SK-N-SH (cell line): ENCODE measurements at regions not wholly inside any gene's neighbourhood (a gene's known extent, or its start where the extent isn't known, plus 50 kb on each side); places are given as distances from the start of the nearest gene placed in this dataset.

Experiments
- CTCF ChIA-PET: fragments of 300-600, 350-600 bp; formaldehyde crosslinking; extraction: SDS; loops from one replicate; lab custom pipeline; 2021; lab: Yijun Ruan, JAX
- POLR2A ChIA-PET: fragments of 350-600 bp; sonication (Branson Sonifier 250); formaldehyde crosslinking; extraction: SDS; loops from one replicate; lab custom pipeline; 2020; ENCODE audit warnings: antibody characterized with exemption, inconsistent platforms; lab: Yijun Ruan, JAX
- DNase-seq: peaks from one replicate; pipeline ENCODE4 v3.0.0; 2012
- H2AFZ ChIP-seq: fragments of 200-600 bp; sonication (generic); 2 replicates; pipeline ENCODE4 v1.8.1; 2016; ENCODE audit warnings: antibody characterized with exemption, mild to moderate bottlenecking, low read depth
- H3F3A ChIP-seq: fragments of 200-600 bp; sonication (generic); replicated peaks from 2 replicates; pipeline ENCODE3; 2016; ENCODE audit warnings: antibody characterized with exemption, mild to moderate bottlenecking; ENCODE audit not compliant: insufficient read depth
- H3K27ac ChIP-seq, 2 experiments: fragments of 200-500 bp in 1 of 2; fragments of 200-600 bp in 1 of 2; sonication (Bioruptor generic) in 1 of 2; sonication (generic), shearing (Covaris generic) in 1 of 2; 2 replicates each; pipeline versions ENCODE4 v1.5.1 to v1.6.1; 2014 to 2016; ENCODE audit warnings: low read depth in 2 of 2, inconsistent platforms in 1 of 2, low read length in 1 of 2, mild to moderate bottlenecking in 1 of 2, mixed read lengths in 1 of 2
- H3K27me3 ChIP-seq: fragments of 200-600 bp; sonication (generic), shearing (Covaris generic); 2 replicates; pipeline ENCODE4 v1.6.1; 2016; ENCODE audit warnings: mixed run types; ENCODE audit not compliant: insufficient read depth
- H3K36me3 ChIP-seq, 2 experiments: fragments of 200-500 bp in 1 of 2; fragments of 200-600 bp in 1 of 2; sonication (Bioruptor generic) in 1 of 2; sonication (generic) in 1 of 2; replicated peaks in 1 of 2; 2 replicates each; pipeline versions ENCODE3 to v1.5.1; 2014 to 2016; ENCODE audit warnings: low read length in 1 of 2, mild to moderate bottlenecking in 1 of 2; ENCODE audit not compliant: insufficient read depth in 2 of 2, control insufficient read depth in 1 of 2
- H3K4me1 ChIP-seq, 2 experiments: fragments of 200-500 bp in 1 of 2; fragments of 200-600 bp in 1 of 2; sonication (Bioruptor generic) in 1 of 2; sonication (generic), shearing (Covaris generic) in 1 of 2; 2 replicates each; pipeline versions ENCODE4 v1.5.1 to v1.6.1; 2014 to 2016; ENCODE audit warnings: low read depth in 1 of 2, low read length in 1 of 2, mixed run types in 1 of 2; ENCODE audit not compliant: insufficient read depth in 2 of 2, control insufficient read depth in 1 of 2
- H3K4me2 ChIP-seq: fragments of 200-600 bp; sonication (generic), shearing (Covaris generic); 2 replicates; pipeline ENCODE4 v1.6.1; 2017; ENCODE audit warnings: mixed run types
- H3K4me3 ChIP-seq, 2 experiments: fragments of 200-500 bp in 1 of 2; fragments of 200-600 bp in 1 of 2; sonication (Bioruptor generic) in 1 of 2; sonication (generic), shearing (Covaris generic) in 1 of 2; 2 replicates each; pipeline versions ENCODE4 v1.5.1 to v1.8.1; 2014 to 2016; ENCODE audit warnings: low read depth in 2 of 2, inconsistent platforms in 1 of 2, low read length in 1 of 2, mild to moderate bottlenecking in 1 of 2, mixed read lengths in 1 of 2, moderate library complexity in 1 of 2
- H3K79me2 ChIP-seq: fragments of 200-600 bp; sonication (generic); 2 replicates; pipeline ENCODE4 v1.8.1; 2017; ENCODE audit warnings: mild to moderate bottlenecking; ENCODE audit not compliant: insufficient read depth
- H3K9ac ChIP-seq: fragments of 200-600 bp; sonication (generic); 2 replicates; pipeline ENCODE4 v1.6.1; 2017; ENCODE audit warnings: mixed run types
- H3K9me2 ChIP-seq: fragments of 200-600 bp; sonication (generic); 2 replicates; pipeline ENCODE4 v1.6.1; 2017; ENCODE audit warnings: mixed run types
- H3K9me3 ChIP-seq: fragments of 200-600 bp; sonication (generic); 2 replicates; pipeline ENCODE4 v1.6.1; 2017; ENCODE audit warnings: mixed run types, mild to moderate bottlenecking, moderate library complexity
- H4K20me1 ChIP-seq: fragments of 200-600 bp; sonication (generic); 2 replicates; pipeline ENCODE4 v1.6.1; 2017; ENCODE audit warnings: mild to moderate bottlenecking, mixed run types; ENCODE audit not compliant: insufficient read depth
- CHD2 ChIP-seq: fragments of 150-350 bp; IDR thresholded peaks from 2 replicates; pipeline ENCODE4 v1.6.1; 2018; ENCODE audit warnings: low read length; ENCODE audit not compliant: partially characterized antibody
- ELF1 ChIP-seq: IDR thresholded peaks from 2 replicates; pipeline ENCODE4 v1.4.0; 2012
- EZH2phosphoT487 ChIP-seq: fragments of 200-600 bp; sonication (generic); IDR thresholded peaks from 2 replicates; pipeline ENCODE4 v1.6.1; 2017; ENCODE audit warnings: low read depth, mixed run types, mild to moderate bottlenecking, antibody characterized with exemption, moderate library complexity, borderline replicate concordance
- FOSL2 ChIP-seq: IDR thresholded peaks from 2 replicates; pipeline ENCODE4 v1.4.0; 2012; ENCODE audit warnings: low read depth, mild to moderate bottlenecking, moderate library complexity, borderline replicate concordance
- GABPA ChIP-seq: IDR thresholded peaks from 2 replicates; pipeline ENCODE4 v1.4.0; 2012; ENCODE audit warnings: low read depth, mild to moderate bottlenecking
- MXI1 ChIP-seq: IDR thresholded peaks from 2 replicates; pipeline ENCODE4 v1.6.1; 2012; ENCODE audit warnings: mild to moderate bottlenecking, low read depth, low read length, improper control_type of control experiment
- NFIC ChIP-seq: IDR thresholded peaks from 2 replicates; pipeline ENCODE4 v1.4.0; 2012; ENCODE audit warnings: borderline replicate concordance
- RAD21 ChIP-seq: IDR thresholded peaks from 2 replicates; pipeline ENCODE4 v1.6.1; 2012; ENCODE audit warnings: mild to moderate bottlenecking, low read length
- SMC3 ChIP-seq: IDR thresholded peaks from 2 replicates; pipeline ENCODE4 v1.6.1; 2012; ENCODE audit warnings: low read depth, low read length, improper control_type of control experiment
- TEAD4 ChIP-seq: IDR thresholded peaks from 2 replicates; pipeline ENCODE4 v1.4.0; 2012; ENCODE audit warnings: mild to moderate bottlenecking, borderline replicate concordance; ENCODE audit not compliant: insufficient read depth
- WGBS: methylation state at CpG from one replicate; pipeline ENCODE4 v1.1.6; 2017; ENCODE audit warnings: low lambda C conversion rate; 5-methylcytosine and 5-hydroxymethylcytosine counted together
- TF ChIP-seq, protein P1 (sequence below): fragments of 200-600 bp; sonication (generic); IDR thresholded peaks from 2 replicates; pipeline ENCODE4 v1.6.1; 2017; ENCODE audit warnings: antibody characterized with exemption, mild to moderate bottlenecking, moderate library complexity
- TF ChIP-seq, protein P2 (sequence below): IDR thresholded peaks from 2 replicates; pipeline ENCODE4; 2012
- TF ChIP-seq, protein P3 (sequence below): IDR thresholded peaks from 2 replicates; pipeline ENCODE4 v1.4.0; 2012; ENCODE audit warnings: low read depth, borderline replicate concordance
- TF ChIP-seq, protein P4 (sequence below): fragments of 150-350 bp; IDR thresholded peaks from 2 replicates; pipeline ENCODE4 v1.6.1; 2016; ENCODE audit warnings: mild to moderate bottlenecking, low read depth, low read length
- TF ChIP-seq, protein P5 (sequence below): IDR thresholded peaks from 2 replicates; pipeline ENCODE4 v1.4.0; 2012; ENCODE audit warnings: low read depth

DNA sequence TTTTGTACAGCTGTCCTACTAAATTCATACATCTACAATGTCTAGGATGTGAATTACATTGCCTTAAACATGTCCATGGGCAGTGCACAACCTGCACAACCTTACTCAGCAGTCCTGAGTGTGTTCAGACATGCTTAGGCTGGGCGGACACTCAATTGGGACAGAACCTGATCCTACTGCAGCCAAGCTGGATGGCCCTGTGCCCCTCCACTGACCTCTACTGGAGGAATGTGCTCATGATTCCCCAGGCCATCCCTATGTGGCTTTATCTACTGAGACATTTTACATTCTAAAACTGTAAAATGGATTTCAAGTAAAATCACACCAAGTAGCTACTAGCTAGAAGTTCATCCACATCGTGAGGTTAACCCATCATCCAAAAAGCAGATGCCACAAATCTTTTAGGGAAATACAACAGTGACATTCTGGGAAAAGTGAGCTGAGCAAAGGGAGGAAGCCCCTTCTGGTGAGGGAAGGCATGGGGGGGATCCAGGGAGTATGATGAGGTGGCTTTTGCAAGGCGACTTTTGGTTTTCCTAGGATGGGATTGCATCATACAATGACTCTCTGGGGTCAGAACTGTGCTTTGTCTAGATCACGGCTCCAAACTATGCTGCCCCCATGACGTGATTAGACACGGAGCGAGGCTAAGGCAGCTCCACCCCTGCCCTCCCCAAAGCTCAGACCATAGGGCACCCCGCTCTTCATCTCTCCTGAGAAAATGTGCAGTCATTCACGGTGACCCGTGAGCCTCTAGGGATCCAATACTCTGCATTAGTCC lies 911.7 kb upstream of the TMEM132C start:
- Histone ChIP-seq H3K9ac (no peak overlapping the region), H3K9me3 (no peaks in the 10 kb centered on the region), H3K4me3 (no peak overlapping the region), H3K9me2 (no peaks in the 10 kb centered on the region), H3F3A (no peaks in the 10 kb centered on the region), H3K27ac (no peak overlapping the region), H3K79me2 (no peaks in the 10 kb centered on the region), H3K4me2 (no peak overlapping the region), H3K4me1 (no peaks in the 10 kb centered on the region), H3K36me3 (no peaks in the 10 kb centered on the region), H4K20me1 (no peaks in the 10 kb centered on the region), H3K27me3 (no peaks in the 10 kb centered on the region), H2AFZ (no peak overlapping the region)
- ChIA-PET CTCF (interaction anchor here (0.6 to 3.5 kb wide), 6 partner anchors 8 to 1983 kb away, joined by 3 to 16 read pairs (median 6); no protein-coding TSS in a partner anchor), POLR2A (no interaction called here)
- WGBS = 16% methylated on average over 9 of the region's 10 CpGs
- peak; percentile 28; the same call in 1 of the 2 replicates for TF ChIP-seq RAD21
- no peak for TF ChIP-seq NFIC
- TF ChIP-seq, protein P1, sequence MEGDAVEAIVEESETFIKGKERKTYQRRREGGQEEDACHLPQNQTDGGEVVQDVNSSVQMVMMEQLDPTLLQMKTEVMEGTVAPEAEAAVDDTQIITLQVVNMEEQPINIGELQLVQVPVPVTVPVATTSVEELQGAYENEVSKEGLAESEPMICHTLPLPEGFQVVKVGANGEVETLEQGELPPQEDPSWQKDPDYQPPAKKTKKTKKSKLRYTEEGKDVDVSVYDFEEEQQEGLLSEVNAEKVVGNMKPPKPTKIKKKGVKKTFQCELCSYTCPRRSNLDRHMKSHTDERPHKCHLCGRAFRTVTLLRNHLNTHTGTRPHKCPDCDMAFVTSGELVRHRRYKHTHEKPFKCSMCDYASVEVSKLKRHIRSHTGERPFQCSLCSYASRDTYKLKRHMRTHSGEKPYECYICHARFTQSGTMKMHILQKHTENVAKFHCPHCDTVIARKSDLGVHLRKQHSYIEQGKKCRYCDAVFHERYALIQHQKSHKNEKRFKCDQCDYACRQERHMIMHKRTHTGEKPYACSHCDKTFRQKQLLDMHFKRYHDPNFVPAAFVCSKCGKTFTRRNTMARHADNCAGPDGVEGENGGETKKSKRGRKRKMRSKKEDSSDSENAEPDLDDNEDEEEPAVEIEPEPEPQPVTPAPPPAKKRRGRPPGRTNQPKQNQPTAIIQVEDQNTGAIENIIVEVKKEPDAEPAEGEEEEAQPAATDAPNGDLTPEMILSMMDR = 0 out of 2 replicates have a peak, but pooled peaks have one; percentile 26
- peak; percentile 32 for DNase-seq

DNA sequence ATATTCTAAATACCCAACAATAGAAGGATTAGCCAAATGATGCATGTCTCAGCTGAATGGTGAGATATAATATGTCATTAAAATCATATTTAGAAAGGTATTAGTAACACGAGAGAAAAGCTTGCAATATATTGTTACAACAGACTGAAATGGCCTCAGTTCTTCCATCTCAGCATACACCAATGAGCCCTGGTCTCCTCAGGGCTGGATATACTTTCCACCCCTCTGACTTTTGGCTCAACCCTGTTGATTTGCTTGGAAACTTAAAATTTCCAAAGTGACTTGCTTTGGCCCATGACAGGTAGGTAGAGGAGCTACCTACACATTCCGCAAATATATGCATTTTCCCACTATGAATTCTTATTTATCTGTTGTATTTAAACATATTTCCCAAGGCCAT lies 908.1 kb upstream of the TMEM132C start:
- Histone ChIP-seq H3K27me3 (no peaks in the 10 kb centered on the region), H3K9ac (no peak overlapping the region), H3K36me3 (no peaks in the 10 kb centered on the region), H3K4me1 (no peaks in the 10 kb centered on the region), H4K20me1 (no peaks in the 10 kb centered on the region), H3K27ac (no peak overlapping the region), H2AFZ (no peak overlapping the region), H3K9me3 (no peaks in the 10 kb centered on the region), H3K9me2 (no peaks in the 10 kb centered on the region), H3K79me2 (no peaks in the 10 kb centered on the region), H3F3A (no peaks in the 10 kb centered on the region), H3K4me2 (no peak overlapping the region), H3K4me3 (no peak overlapping the region)
- POLR2A ChIA-PET = no interaction called here
- CTCF ChIA-PET = interaction anchor here (0.6 kb wide), 1 partner anchor 295 kb away, joined by 3 read pairs; no protein-coding TSS in a partner anchor
- no peak for DNase-seq
- 25% methylated on average over 2 of the region's 2 CpGs for WGBS
- TF ChIP-seq, protein P2, sequence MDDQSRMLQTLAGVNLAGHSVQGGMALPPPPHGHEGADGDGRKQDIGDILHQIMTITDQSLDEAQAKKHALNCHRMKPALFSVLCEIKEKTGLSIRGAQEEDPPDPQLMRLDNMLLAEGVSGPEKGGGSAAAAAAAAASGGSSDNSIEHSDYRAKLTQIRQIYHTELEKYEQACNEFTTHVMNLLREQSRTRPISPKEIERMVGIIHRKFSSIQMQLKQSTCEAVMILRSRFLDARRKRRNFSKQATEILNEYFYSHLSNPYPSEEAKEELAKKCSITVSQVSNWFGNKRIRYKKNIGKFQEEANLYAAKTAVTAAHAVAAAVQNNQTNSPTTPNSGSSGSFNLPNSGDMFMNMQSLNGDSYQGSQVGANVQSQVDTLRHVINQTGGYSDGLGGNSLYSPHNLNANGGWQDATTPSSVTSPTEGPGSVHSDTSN = no peak
- TF ChIP-seq, protein P3, sequence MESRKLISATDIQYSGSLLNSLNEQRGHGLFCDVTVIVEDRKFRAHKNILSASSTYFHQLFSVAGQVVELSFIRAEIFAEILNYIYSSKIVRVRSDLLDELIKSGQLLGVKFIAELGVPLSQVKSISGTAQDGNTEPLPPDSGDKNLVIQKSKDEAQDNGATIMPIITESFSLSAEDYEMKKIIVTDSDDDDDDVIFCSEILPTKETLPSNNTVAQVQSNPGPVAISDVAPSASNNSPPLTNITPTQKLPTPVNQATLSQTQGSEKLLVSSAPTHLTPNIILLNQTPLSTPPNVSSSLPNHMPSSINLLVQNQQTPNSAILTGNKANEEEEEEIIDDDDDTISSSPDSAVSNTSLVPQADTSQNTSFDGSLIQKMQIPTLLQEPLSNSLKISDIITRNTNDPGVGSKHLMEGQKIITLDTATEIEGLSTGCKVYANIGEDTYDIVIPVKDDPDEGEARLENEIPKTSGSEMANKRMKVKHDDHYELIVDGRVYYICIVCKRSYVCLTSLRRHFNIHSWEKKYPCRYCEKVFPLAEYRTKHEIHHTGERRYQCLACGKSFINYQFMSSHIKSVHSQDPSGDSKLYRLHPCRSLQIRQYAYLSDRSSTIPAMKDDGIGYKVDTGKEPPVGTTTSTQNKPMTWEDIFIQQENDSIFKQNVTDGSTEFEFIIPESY = no peak
- TF ChIP-seq SMC3 (no peak), GABPA (no peak), ELF1 (no peak), RAD21 (no peak), CHD2 (no peak), FOSL2 (no peak), MXI1 (no peak), EZH2phosphoT487 (no peak), NFIC (no peak), TEAD4 (no peak)
- TF ChIP-seq, protein P4, sequence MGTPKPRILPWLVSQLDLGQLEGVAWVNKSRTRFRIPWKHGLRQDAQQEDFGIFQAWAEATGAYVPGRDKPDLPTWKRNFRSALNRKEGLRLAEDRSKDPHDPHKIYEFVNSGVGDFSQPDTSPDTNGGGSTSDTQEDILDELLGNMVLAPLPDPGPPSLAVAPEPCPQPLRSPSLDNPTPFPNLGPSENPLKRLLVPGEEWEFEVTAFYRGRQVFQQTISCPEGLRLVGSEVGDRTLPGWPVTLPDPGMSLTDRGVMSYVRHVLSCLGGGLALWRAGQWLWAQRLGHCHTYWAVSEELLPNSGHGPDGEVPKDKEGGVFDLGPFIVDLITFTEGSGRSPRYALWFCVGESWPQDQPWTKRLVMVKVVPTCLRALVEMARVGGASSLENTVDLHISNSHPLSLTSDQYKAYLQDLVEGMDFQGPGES = no peak
- TF ChIP-seq, protein P5, sequence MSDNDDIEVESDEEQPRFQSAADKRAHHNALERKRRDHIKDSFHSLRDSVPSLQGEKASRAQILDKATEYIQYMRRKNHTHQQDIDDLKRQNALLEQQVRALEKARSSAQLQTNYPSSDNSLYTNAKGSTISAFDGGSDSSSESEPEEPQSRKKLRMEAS = no peak
